ENCODE measurements at regions not wholly inside any gene's neighbourhood (a gene's known extent, or its start where the extent isn't known, plus 50 kb on each side); places are given as distances from the start of the nearest gene placed in this dataset.

- H3K4me2 ChIP-seq = no peak overlapping the region
- no peaks in the 10 kb centered on the region for H3K36me3 ChIP-seq (ENCODE audit: insufficient read depth)
- no peaks in the 10 kb centered on the region for H3K27me3 ChIP-seq (ENCODE audit: insufficient read depth, low read depth)
- H3K79me2 ChIP-seq (ENCODE audit: insufficient read depth, low read depth) = no peaks in the 10 kb centered on the region
- no peak for TF ChIP-seq CTCF (conservative IDR thresholded peaks at IDR 0.05; ENCODE audit: low read depth, low read length)
- H2AFZ ChIP-seq (ENCODE audit: low read depth) = no peak overlapping the region
- H3K27ac ChIP-seq = no peak overlapping the region
- no peak overlapping the region for H3K9ac ChIP-seq
- H3K4me3 ChIP-seq (IDR thresholded peaks at IDR 0.05; ENCODE audit: insufficient read depth, low read depth, low read length) = no peak overlapping the region
- no peaks in the 10 kb centered on the region for H3K4me1 ChIP-seq (ENCODE audit: low read depth, poor library complexity, severe bottlenecking)
- no peaks in the 10 kb centered on the region for H4K20me1 ChIP-seq (ENCODE audit: insufficient read depth)
Observed at GRCh38 chr2:128528133-128528532, 209.5 kb upstream of the HS6ST1 start.

GRCh38 chr2:128530025-128530573 lies 211.4 kb upstream of the HS6ST1 start:
- H4K20me1 ChIP-seq (ENCODE audit: insufficient read depth) = no peaks in the 10 kb centered on the region
- H3K4me3 ChIP-seq (IDR thresholded peaks at IDR 0.05; ENCODE audit: insufficient read depth, low read depth, low read length) = no peak overlapping the region
- H3K36me3 ChIP-seq (ENCODE audit: insufficient read depth) = no peaks in the 10 kb centered on the region
- no peaks in the 10 kb centered on the region for H3K27me3 ChIP-seq (ENCODE audit: insufficient read depth, low read depth)
- no peak overlapping the region for H3K27ac ChIP-seq
- TF ChIP-seq CTCF (conservative IDR thresholded peaks at IDR 0.05; ENCODE audit: low read depth, low read length) = no peak
- H2AFZ ChIP-seq (ENCODE audit: low read depth) = no peak overlapping the region
- no peaks in the 10 kb centered on the region for H3K79me2 ChIP-seq (ENCODE audit: insufficient read depth, low read depth)
- no peaks in the 10 kb centered on the region for H3K4me1 ChIP-seq (ENCODE audit: low read depth, poor library complexity, severe bottlenecking)
- H3K4me2 ChIP-seq = no peak overlapping the region
- no peak overlapping the region for H3K9ac ChIP-seq

DNA sequence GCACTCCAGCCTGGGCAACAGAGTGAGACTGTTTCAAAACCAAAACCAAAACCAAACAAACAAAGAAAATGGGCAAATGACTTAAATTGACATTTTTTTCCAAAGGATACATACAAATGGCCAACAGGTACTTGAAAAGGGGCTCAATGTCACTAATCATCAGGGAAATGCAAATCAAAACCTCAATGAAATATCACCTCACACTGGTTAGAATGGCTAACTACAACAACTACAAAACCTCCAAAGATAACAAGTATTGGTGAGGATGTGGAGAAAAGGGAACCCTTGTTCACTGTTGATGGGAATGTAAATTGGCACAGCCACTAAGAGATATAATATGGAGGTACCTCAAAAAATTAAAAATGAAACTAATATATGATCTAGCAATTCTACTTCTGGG lies 213.2 kb upstream of the HS6ST1 start:
- Histone ChIP-seq H4K20me1 (ENCODE audit: insufficient read depth) (no peaks in the 10 kb centered on the region), H2AFZ (ENCODE audit: low read depth) (no peak overlapping the region), H3K4me3 (IDR thresholded peaks at IDR 0.05; ENCODE audit: insufficient read depth, low read depth, low read length) (no peak overlapping the region), H3K79me2 (ENCODE audit: insufficient read depth, low read depth) (no peaks in the 10 kb centered on the region), H3K4me1 (ENCODE audit: low read depth, poor library complexity, severe bottlenecking) (no peaks in the 10 kb centered on the region), H3K9ac (no peak overlapping the region), H3K27me3 (ENCODE audit: insufficient read depth, low read depth) (no peaks in the 10 kb centered on the region), H3K27ac (no peak overlapping the region), H3K4me2 (no peak overlapping the region), H3K36me3 (ENCODE audit: insufficient read depth) (no peaks in the 10 kb centered on the region)
- no peak for TF ChIP-seq CTCF (conservative IDR thresholded peaks at IDR 0.05; ENCODE audit: low read depth, low read length)

- Histone ChIP-seq H3K36me3 (ENCODE audit: insufficient read depth) (no peaks in the 10 kb centered on the region), H3K9ac (no peak overlapping the region), H3K79me2 (ENCODE audit: insufficient read depth, low read depth) (no peaks in the 10 kb centered on the region), H3K27me3 (ENCODE audit: insufficient read depth, low read depth) (no peaks in the 10 kb centered on the region), H3K4me2 (no peak overlapping the region), H4K20me1 (ENCODE audit: insufficient read depth) (no peaks in the 10 kb centered on the region), H3K4me3 (IDR thresholded peaks at IDR 0.05; ENCODE audit: insufficient read depth, low read depth, low read length) (no peak overlapping the region), H2AFZ (ENCODE audit: low read depth) (no peak overlapping the region), H3K4me1 (ENCODE audit: low read depth, poor library complexity, severe bottlenecking) (no peaks in the 10 kb centered on the region), H3K27ac (no peak overlapping the region)
- no peak for TF ChIP-seq CTCF (conservative IDR thresholded peaks at IDR 0.05; ENCODE audit: low read depth, low read length)
Observed at GRCh38 chr2:128533101-128533500, 214.4 kb upstream of the HS6ST1 start.

All from KMS-11 (cell line).